ENCODE measurements at regions not wholly inside any gene's neighbourhood (a gene's known extent, or its start where the extent isn't known, plus 50 kb on each side); places are given as distances from the start of the nearest gene placed in this dataset.
"Not testable (repeated sequence)": the region's sequence is repeated elsewhere in the genome, so short reads cannot be mapped to it uniquely, and the experiment has no call there.

GRCh38 chr10:91745090-91745831, 53.0 kb upstream of the TNKS2 start:
- DNase-seq, result no peak
- CTCF ChIA-PET, result no interaction called here
- Mint-ChIP-seq H3K27ac (no peak overlapping the region), H3K4me1 (no peaks in the 10 kb centered on the region), H3K4me3 (no peak overlapping the region), H3K36me3 (no peaks in the 10 kb centered on the region), H3K27me3 (peaks cover 23% of the 10 kb centered on the region), H3K9me3 (no peaks in the 10 kb centered on the region)

GRCh38 chr10:91743465-91743864, 54.8 kb upstream of the TNKS2 start:
- no peak overlapping the region for H3K4me3 Mint-ChIP-seq
- no peaks in the 10 kb centered on the region for H3K9me3 Mint-ChIP-seq
- H3K27ac Mint-ChIP-seq, result no peak overlapping the region
- H3K27me3 Mint-ChIP-seq, result peaks cover 37% of the 10 kb centered on the region
- no peak for DNase-seq
- H3K4me1 Mint-ChIP-seq, result no peaks in the 10 kb centered on the region
- H3K36me3 Mint-ChIP-seq, result no peaks in the 10 kb centered on the region
- CTCF ChIA-PET, result no interaction called here

GRCh38 chr10:91742229-91742628, 56.0 kb upstream of the TNKS2 start:
- Mint-ChIP-seq H3K27ac (no peak overlapping the region), H3K9me3 (no peaks in the 10 kb centered on the region), H3K27me3 (peaks cover 44% of the 10 kb centered on the region), H3K4me1 (no peaks in the 10 kb centered on the region), H3K36me3 (no peaks in the 10 kb centered on the region), H3K4me3 (no peak overlapping the region)
- CTCF ChIA-PET, result no interaction called here
- no peak for DNase-seq

- peaks cover 53% of the 10 kb centered on the region for H3K27me3 Mint-ChIP-seq
- no peak overlapping the region for H3K4me3 Mint-ChIP-seq
- H3K4me1 Mint-ChIP-seq, result no peaks in the 10 kb centered on the region
- no peak for DNase-seq
- no peaks in the 10 kb centered on the region for H3K9me3 Mint-ChIP-seq
- CTCF ChIA-PET, result no interaction called here
- H3K36me3 Mint-ChIP-seq, result no peaks in the 10 kb centered on the region
- H3K27ac Mint-ChIP-seq, result no peak overlapping the region
These were observed 56.9 kb upstream of the TNKS2 start for GRCh38 chr10:91741356-91741755.

- peaks cover 53% of the 10 kb centered on the region for H3K27me3 Mint-ChIP-seq
- H3K4me3 Mint-ChIP-seq, result no peak overlapping the region
- no peaks in the 10 kb centered on the region for H3K9me3 Mint-ChIP-seq
- DNase-seq, result no peak
- no peaks in the 10 kb centered on the region for H3K36me3 Mint-ChIP-seq
- CTCF ChIA-PET, result no interaction called here
- no peaks in the 10 kb centered on the region for H3K4me1 Mint-ChIP-seq
- H3K27ac Mint-ChIP-seq, result no peak overlapping the region
These were observed 57.8 kb upstream of the TNKS2 start for GRCh38 chr10:91740353-91740924.

- H3K27ac Mint-ChIP-seq, DNase-seq, H3K9me3 Mint-ChIP-seq, H3K4me3 Mint-ChIP-seq, H3K36me3 Mint-ChIP-seq, CTCF ChIA-PET, H3K4me1 Mint-ChIP-seq: not testable (repeated sequence)
- H3K27me3 Mint-ChIP-seq, result peaks cover 19% of the 10 kb centered on the region
These were observed 66.0 kb upstream of the TNKS2 start for GRCh38 chr10:91732265-91732664.

GRCh38 chr10:91729339-91729738, 68.9 kb upstream of the TNKS2 start:
- H3K27ac Mint-ChIP-seq, CTCF ChIA-PET: not testable (repeated sequence)

GRCh38 chr10:91726355-91726754, 71.9 kb upstream of the TNKS2 start:
- Mint-ChIP-seq H3K4me1 (no peaks in the 10 kb centered on the region), H3K27ac (no peak overlapping the region), H3K27me3 (peaks cover 3% of the 10 kb centered on the region), H3K9me3 (no peaks in the 10 kb centered on the region), H3K36me3 (no peaks in the 10 kb centered on the region), H3K4me3 (no peak overlapping the region)
- CTCF ChIA-PET, result no interaction called here
- DNase-seq, result no peak

More at GRCh38 chr10:91729339-91729738, 68.9 kb upstream of the TNKS2 start:
- not testable (repeated sequence) for H3K4me1 Mint-ChIP-seq, DNase-seq, H3K9me3 Mint-ChIP-seq, H3K36me3 Mint-ChIP-seq, H3K4me3 Mint-ChIP-seq, H3K27me3 Mint-ChIP-seq

- H3K4me3 Mint-ChIP-seq, result no peak overlapping the region
- no peaks in the 10 kb centered on the region for H3K36me3 Mint-ChIP-seq
- DNase-seq, result no peak
- no peaks in the 10 kb centered on the region for H3K27me3 Mint-ChIP-seq
- no peak overlapping the region for H3K27ac Mint-ChIP-seq
- H3K4me1 Mint-ChIP-seq, result no peaks in the 10 kb centered on the region
- CTCF ChIA-PET, result no interaction called here
- H3K9me3 Mint-ChIP-seq, result no peaks in the 10 kb centered on the region
These were observed 73.3 kb upstream of the TNKS2 start for GRCh38 chr10:91724933-91725332.

GRCh38 chr10:91713461-91714072, 80.7 kb upstream of the PPP1R3C start:
- H3K27ac Mint-ChIP-seq, result no peak overlapping the region
- no peaks in the 10 kb centered on the region for H3K4me1 Mint-ChIP-seq
- no peak for DNase-seq
- no peaks in the 10 kb centered on the region for H3K9me3 Mint-ChIP-seq
- H3K36me3 Mint-ChIP-seq, result no peaks in the 10 kb centered on the region
- H3K4me3 Mint-ChIP-seq, result no peak overlapping the region
- H3K27me3 Mint-ChIP-seq, result peaks cover 13% of the 10 kb centered on the region
- CTCF ChIA-PET, result no interaction called here

GRCh38 chr10:91711885-91712680, 79.2 kb upstream of the PPP1R3C start:
- Mint-ChIP-seq H3K4me3 (no peak overlapping the region), H3K27me3 (peaks cover 18% of the 10 kb centered on the region), H3K27ac (no peak overlapping the region), H3K4me1 (no peaks in the 10 kb centered on the region), H3K9me3 (no peaks in the 10 kb centered on the region), H3K36me3 (no peaks in the 10 kb centered on the region)
- no peak for DNase-seq
- CTCF ChIA-PET, result no interaction called here

- Mint-ChIP-seq H3K27me3 (peaks cover 26% of the 10 kb centered on the region), H3K27ac (no peak overlapping the region), H3K4me3 (no peak overlapping the region), H3K36me3 (no peaks in the 10 kb centered on the region), H3K4me1 (no peaks in the 10 kb centered on the region), H3K9me3 (no peaks in the 10 kb centered on the region)
- CTCF ChIA-PET, result no interaction called here
- no peak for DNase-seq
These were observed 76.5 kb upstream of the PPP1R3C start for GRCh38 chr10:91709394-91709798.

GRCh38 chr10:91708174-91708861, 75.4 kb upstream of the PPP1R3C start:
- no peaks in the 10 kb centered on the region for H3K4me1 Mint-ChIP-seq
- H3K27me3 Mint-ChIP-seq, result peaks cover 26% of the 10 kb centered on the region
- H3K36me3 Mint-ChIP-seq, result no peaks in the 10 kb centered on the region
- no peak overlapping the region for H3K4me3 Mint-ChIP-seq
- CTCF ChIA-PET, result no interaction called here
- DNase-seq, result no peak
- H3K27ac Mint-ChIP-seq, result no peak overlapping the region
- H3K9me3 Mint-ChIP-seq, result no peaks in the 10 kb centered on the region

GRCh38 chr10:91707236-91707635, 74.4 kb upstream of the PPP1R3C start:
- no peak for DNase-seq
- no peak overlapping the region for H3K4me3 Mint-ChIP-seq
- peaks cover 31% of the 10 kb centered on the region for H3K27me3 Mint-ChIP-seq
- H3K9me3 Mint-ChIP-seq, result no peaks in the 10 kb centered on the region
- no peaks in the 10 kb centered on the region for H3K4me1 Mint-ChIP-seq
- no peaks in the 10 kb centered on the region for H3K36me3 Mint-ChIP-seq
- CTCF ChIA-PET, result no interaction called here
- no peak overlapping the region for H3K27ac Mint-ChIP-seq

Measured in activated naive CD4-positive, alpha-beta T cell treated with anti-CD3 and anti-CD28 coated beads, Interleukin-2, amount 10 ng/mL, durations not matched to agents 7 days and 5 days (primary cell).